GM12878 (cell line): ENCODE measurements at regions not wholly inside any gene's neighbourhood (a gene's known extent, or its start where the extent isn't known, plus 50 kb on each side); places are given as distances from the start of the nearest gene placed in this dataset. TPM values are rescaled to one million over a fixed set of nuclear protein-coding genes. Genes with fewer than 3 reads are reported as not detected.

Experiments
- small RNA-seq: library from RNA; depleted of rRNA; stranded (forward); fragments of <200 nt; gene quantifications from one replicate; pipeline ENCODE3, GENCODE V24; 2014

Small RNAs in the stretch of these regions (small RNA-seq; reads per million reads assigned to genes)
- not detected for gene RNU6-366P
